ENCODE measurements at regions not wholly inside any gene's neighbourhood (a gene's known extent, or its start where the extent isn't known, plus 50 kb on each side); places are given as distances from the start of the nearest gene placed in this dataset.

GRCh38 chr9:80679916-80680315 lies 1009.4 kb downstream of the TLE1 start (continued):
- TF ChIP-seq ZEB1 (IDR thresholded peaks at IDR 0.05; ENCODE audit: insufficient replicate concordance, low read depth) (no peak), ZBTB7B (CRISPR knock-in tag; IDR thresholded peaks at IDR 0.05) (no peak), MIXL1 (CRISPR knock-in tag; IDR thresholded peaks at IDR 0.05) (no peak), KAT7 (CRISPR knock-in tag; IDR thresholded peaks at IDR 0.05; ENCODE audit: borderline replicate concordance) (no peak), DNMT1 (CRISPR knock-in tag; IDR thresholded peaks at IDR 0.05) (no peak), XRCC5 (optimal IDR thresholded peaks at IDR 0.05; ENCODE audit: low read length) (no peak), DNMT3B (CRISPR knock-in tag; conservative IDR thresholded peaks at IDR 0.05) (no peak), ZNF317 (CRISPR knock-in tag; IDR thresholded peaks at IDR 0.05) (no peak), ELF3 (CRISPR knock-in tag; IDR thresholded peaks at IDR 0.05) (no peak), TEAD2 (CRISPR knock-in tag; IDR thresholded peaks at IDR 0.05) (no peak), ZFX (CRISPR knock-in tag; IDR thresholded peaks at IDR 0.05; ENCODE audit: low read depth) (no peak)
- TF ChIP-seq, protein P1, sequence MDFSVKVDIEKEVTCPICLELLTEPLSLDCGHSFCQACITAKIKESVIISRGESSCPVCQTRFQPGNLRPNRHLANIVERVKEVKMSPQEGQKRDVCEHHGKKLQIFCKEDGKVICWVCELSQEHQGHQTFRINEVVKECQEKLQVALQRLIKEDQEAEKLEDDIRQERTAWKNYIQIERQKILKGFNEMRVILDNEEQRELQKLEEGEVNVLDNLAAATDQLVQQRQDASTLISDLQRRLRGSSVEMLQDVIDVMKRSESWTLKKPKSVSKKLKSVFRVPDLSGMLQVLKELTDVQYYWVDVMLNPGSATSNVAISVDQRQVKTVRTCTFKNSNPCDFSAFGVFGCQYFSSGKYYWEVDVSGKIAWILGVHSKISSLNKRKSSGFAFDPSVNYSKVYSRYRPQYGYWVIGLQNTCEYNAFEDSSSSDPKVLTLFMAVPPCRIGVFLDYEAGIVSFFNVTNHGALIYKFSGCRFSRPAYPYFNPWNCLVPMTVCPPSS (IDR thresholded peaks at IDR 0.05) = no peak
- TF ChIP-seq, protein P2, sequence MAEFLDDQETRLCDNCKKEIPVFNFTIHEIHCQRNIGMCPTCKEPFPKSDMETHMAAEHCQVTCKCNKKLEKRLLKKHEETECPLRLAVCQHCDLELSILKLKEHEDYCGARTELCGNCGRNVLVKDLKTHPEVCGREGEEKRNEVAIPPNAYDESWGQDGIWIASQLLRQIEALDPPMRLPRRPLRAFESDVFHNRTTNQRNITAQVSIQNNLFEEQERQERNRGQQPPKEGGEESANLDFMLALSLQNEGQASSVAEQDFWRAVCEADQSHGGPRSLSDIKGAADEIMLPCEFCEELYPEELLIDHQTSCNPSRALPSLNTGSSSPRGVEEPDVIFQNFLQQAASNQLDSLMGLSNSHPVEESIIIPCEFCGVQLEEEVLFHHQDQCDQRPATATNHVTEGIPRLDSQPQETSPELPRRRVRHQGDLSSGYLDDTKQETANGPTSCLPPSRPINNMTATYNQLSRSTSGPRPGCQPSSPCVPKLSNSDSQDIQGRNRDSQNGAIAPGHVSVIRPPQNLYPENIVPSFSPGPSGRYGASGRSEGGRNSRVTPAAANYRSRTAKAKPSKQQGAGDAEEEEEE (CRISPR knock-in tag; IDR thresholded peaks at IDR 0.05; ENCODE audit: borderline replicate concordance) = no peak
- TF ChIP-seq, protein P3, sequence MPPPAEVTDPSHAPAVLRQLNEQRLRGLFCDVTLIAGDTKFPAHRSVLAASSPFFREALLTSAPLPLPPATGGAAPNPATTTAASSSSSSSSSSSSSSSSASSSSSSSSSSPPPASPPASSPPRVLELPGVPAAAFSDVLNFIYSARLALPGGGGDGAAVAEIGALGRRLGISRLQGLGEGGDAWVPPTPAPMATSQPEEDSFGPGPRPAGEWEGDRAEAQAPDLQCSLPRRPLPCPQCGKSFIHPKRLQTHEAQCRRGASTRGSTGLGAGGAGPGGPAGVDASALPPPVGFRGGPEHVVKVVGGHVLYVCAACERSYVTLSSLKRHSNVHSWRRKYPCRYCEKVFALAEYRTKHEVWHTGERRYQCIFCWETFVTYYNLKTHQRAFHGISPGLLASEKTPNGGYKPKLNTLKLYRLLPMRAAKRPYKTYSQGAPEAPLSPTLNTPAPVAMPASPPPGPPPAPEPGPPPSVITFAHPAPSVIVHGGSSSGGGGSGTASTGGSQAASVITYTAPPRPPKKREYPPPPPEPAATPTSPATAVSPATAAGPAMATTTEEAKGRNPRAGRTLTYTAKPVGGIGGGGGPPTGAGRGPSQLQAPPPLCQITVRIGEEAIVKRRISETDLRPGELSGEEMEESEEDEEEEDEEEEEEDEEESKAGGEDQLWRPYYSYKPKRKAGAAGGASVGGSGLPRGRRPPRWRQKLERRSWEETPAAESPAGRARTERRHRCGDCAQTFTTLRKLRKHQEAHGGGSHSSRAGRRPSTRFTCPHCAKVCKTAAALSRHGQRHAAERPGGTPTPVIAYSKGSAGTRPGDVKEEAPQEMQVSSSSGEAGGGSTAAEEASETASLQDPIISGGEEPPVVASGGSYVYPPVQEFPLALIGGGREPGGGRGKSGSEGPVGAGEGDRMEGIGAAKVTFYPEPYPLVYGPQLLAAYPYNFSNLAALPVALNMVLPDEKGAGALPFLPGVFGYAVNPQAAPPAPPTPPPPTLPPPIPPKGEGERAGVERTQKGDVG (CRISPR knock-in tag; IDR thresholded peaks at IDR 0.05; ENCODE audit: borderline replicate concordance) = no peak
